Neural cell (in vitro differentiated cells): ENCODE measurements at regions not wholly inside any gene's neighbourhood (a gene's known extent, or its start where the extent isn't known, plus 50 kb on each side); places are given as distances from the start of the nearest gene placed in this dataset.

ENCODE experiments used
- H2AFZ ChIP-seq: fragments of 200-600, 300-800 bp; sonication (generic), shearing (Covaris generic); 2 replicates; pipeline ENCODE4 v1.6.0; 2014; ENCODE audit warnings: low read depth, mild to moderate bottlenecking, antibody characterized with exemption, low read length, moderate library complexity
- H3F3A ChIP-seq: fragments of 200-600 bp; shearing (Covaris generic); 2 replicates; pipeline ENCODE4 v1.6.1; 2016; ENCODE audit warnings: mild to moderate bottlenecking, moderate library complexity, mixed read lengths, antibody characterized with exemption, low read length; ENCODE audit not compliant: insufficient read depth, poor library complexity, severe bottlenecking
- H3K27ac ChIP-seq: fragments of 200-600, 300-800 bp; sonication (generic), shearing (Covaris generic); 2 replicates; pipeline ENCODE4 v1.5.1; 2014; ENCODE audit warnings: mild to moderate bottlenecking, low read length, moderate library complexity
- H3K27me3 ChIP-seq: fragments of 300-800, 200-600 bp; sonication (generic), shearing (Covaris generic); 2 replicates; pipeline ENCODE4 v1.6.0; 2014; ENCODE audit warnings: mild to moderate bottlenecking, low read depth, low read length, moderate library complexity; ENCODE audit not compliant: insufficient read depth
- H3K36me3 ChIP-seq: fragments of 300-800, 200-600 bp; sonication (generic), shearing (Covaris generic); 2 replicates; pipeline ENCODE4 v1.5.1; 2014; ENCODE audit warnings: mild to moderate bottlenecking, antibody characterized with exemption, low read length, moderate library complexity; ENCODE audit not compliant: insufficient read depth
- H3K4me2 ChIP-seq: fragments of 300-800, 200-600 bp; sonication (generic), shearing (Covaris generic); 2 replicates; pipeline ENCODE4 v1.6.0; 2014; ENCODE audit warnings: mild to moderate bottlenecking, low read length
- H3K4me3 ChIP-seq: fragments of 300-800, 200-600 bp; sonication (generic), shearing (Covaris generic); 2 replicates; pipeline ENCODE4 v1.5.1; 2014; ENCODE audit warnings: mild to moderate bottlenecking, low read length, moderate library complexity
- H3K79me2 ChIP-seq: fragments of 200-600 bp; shearing (Covaris generic); replicated peaks from 2 replicates; pipeline ENCODE4 v1.6.0; 2014; ENCODE audit warnings: mild to moderate bottlenecking, low read length, moderate library complexity; ENCODE audit not compliant: insufficient read depth
- H3K9ac ChIP-seq: fragments of 300-800, 200-600 bp; sonication (generic), shearing (Covaris generic); 2 replicates; pipeline ENCODE4 v1.6.1; 2016; ENCODE audit warnings: mild to moderate bottlenecking, low read length, mixed read lengths
- H3K9me2 ChIP-seq: fragments of 200-600 bp; shearing (Covaris generic); 2 replicates; pipeline ENCODE4 v1.6.1; 2016; ENCODE audit warnings: mild to moderate bottlenecking, low read length, mixed read lengths; ENCODE audit not compliant: insufficient read depth
- H3K9me3 ChIP-seq: fragments of 200-600, 300-800 bp; sonication (generic), shearing (Covaris generic); 2 replicates; pipeline ENCODE4 v1.6.1; 2016; ENCODE audit warnings: mild to moderate bottlenecking, mixed run types, low read length, moderate library complexity, mixed read lengths
- H4K20me1 ChIP-seq: fragments of 200-600 bp; shearing (Covaris generic); 2 replicates; pipeline ENCODE4 v1.6.1; 2016; ENCODE audit warnings: mild to moderate bottlenecking, mixed run types; ENCODE audit not compliant: insufficient read depth
- CTCF ChIP-seq: fragments of 450-650 bp; IDR thresholded peaks from 2 replicates; pipeline ENCODE4 v1.5.1; 2014; ENCODE audit warnings: antibody characterized with exemption, mild to moderate bottlenecking, moderate library complexity; ENCODE audit not compliant: poor library complexity, severe bottlenecking
- EP300 ChIP-seq: fragments of 450-650 bp; conservative IDR thresholded peaks from 2 replicates; pipeline ENCODE4 v1.6.1; 2014; ENCODE audit warnings: antibody characterized with exemption, mild to moderate bottlenecking, moderate library complexity; ENCODE audit not compliant: poor library complexity, severe bottlenecking
- EZH2 ChIP-seq: fragments of 200-600, 300-800 bp; shearing (Covaris generic), sonication (generic); IDR thresholded peaks from 2 replicates; pipeline ENCODE4 v1.6.1; 2014; ENCODE audit warnings: antibody characterized with exemption, low read length, borderline replicate concordance, mild to moderate bottlenecking; ENCODE audit not compliant: insufficient read depth, poor library complexity, severe bottlenecking
- MXI1 ChIP-seq: fragments of 450-650 bp; conservative IDR thresholded peaks from 2 replicates; pipeline ENCODE4 v1.6.1; 2014; ENCODE audit warnings: antibody characterized with exemption, mild to moderate bottlenecking; ENCODE audit not compliant: poor library complexity, severe bottlenecking
- POLR2AphosphoS5 ChIP-seq: IDR thresholded peaks from 2 replicates; pipeline ENCODE4 v1.6.1; 2012
- RAD21 ChIP-seq: fragments of 450-650 bp; conservative IDR thresholded peaks from 2 replicates; pipeline ENCODE4 v1.6.1; 2014; ENCODE audit warnings: antibody characterized with exemption, mild to moderate bottlenecking, moderate library complexity
- REST ChIP-seq: IDR thresholded peaks from 2 replicates; pipeline ENCODE4 v1.6.1; 2012; ENCODE audit warnings: borderline replicate concordance
- SMC3 ChIP-seq: fragments of 450-650 bp; conservative IDR thresholded peaks from 2 replicates; pipeline ENCODE4 v1.6.1; 2014; ENCODE audit warnings: antibody characterized with exemption, mild to moderate bottlenecking, moderate library complexity; ENCODE audit not compliant: poor library complexity
- TAF1 ChIP-seq: IDR thresholded peaks from 2 replicates; pipeline ENCODE4 v1.6.1; 2012; ENCODE audit warnings: low read depth

GRCh38 chr3:78221796-78222195 lies 1181.9 kb downstream of the ROBO2 start:
- H4K20me1 ChIP-seq = no peaks in the 10 kb centered on the region
- H3K4me3 ChIP-seq = no peak overlapping the region
- no peak overlapping the region for H3K9ac ChIP-seq
- H3K4me2 ChIP-seq = no peak overlapping the region
- H3K27ac ChIP-seq = no peak overlapping the region
- H3K9me3 ChIP-seq = no peaks in the 10 kb centered on the region
- TF ChIP-seq EZH2 (no peak), POLR2AphosphoS5 (no peak), SMC3 (no peak), RAD21 (no peak), CTCF (no peak), REST (no peak), MXI1 (no peak), EP300 (no peak), TAF1 (no peak)
- no peaks in the 10 kb centered on the region for H3K79me2 ChIP-seq
- no peaks in the 10 kb centered on the region for H3K27me3 ChIP-seq
- no peaks in the 10 kb centered on the region for H3K9me2 ChIP-seq
- no peaks in the 10 kb centered on the region for H3K36me3 ChIP-seq
- no peak overlapping the region for H2AFZ ChIP-seq
- no peaks in the 10 kb centered on the region for H3F3A ChIP-seq

GRCh38 chr3:78235841-78236240 lies 1195.9 kb downstream of the ROBO2 start:
- no peak overlapping the region for H3K4me3 ChIP-seq
- no peaks in the 10 kb centered on the region for H3K27me3 ChIP-seq
- H4K20me1 ChIP-seq = no peaks in the 10 kb centered on the region
- H2AFZ ChIP-seq = no peak overlapping the region
- TF ChIP-seq EZH2 (no peak), EP300 (no peak)
- H3K36me3 ChIP-seq = no peaks in the 10 kb centered on the region
- no peaks in the 10 kb centered on the region for H3K79me2 ChIP-seq
- H3K27ac ChIP-seq = no peak overlapping the region
- H3K9ac ChIP-seq = no peak overlapping the region
- H3K4me2 ChIP-seq = no peak overlapping the region
- H3K9me2 ChIP-seq = no peaks in the 10 kb centered on the region
- no peaks in the 10 kb centered on the region for H3K9me3 ChIP-seq
- no peaks in the 10 kb centered on the region for H3F3A ChIP-seq

- Histone ChIP-seq H3K9ac (no peak overlapping the region), H2AFZ (no peak overlapping the region), H3K79me2 (no peaks in the 10 kb centered on the region), H3K4me3 (no peak overlapping the region), H3K36me3 (no peaks in the 10 kb centered on the region), H3K27me3 (no peaks in the 10 kb centered on the region), H3F3A (no peaks in the 10 kb centered on the region), H3K9me3 (no peaks in the 10 kb centered on the region), H4K20me1 (no peaks in the 10 kb centered on the region), H3K27ac (no peak overlapping the region), H3K9me2 (no peaks in the 10 kb centered on the region), H3K4me2 (no peak overlapping the region)
- TF ChIP-seq EZH2 = no peak
- no peak for TF ChIP-seq SMC3
- no peak for TF ChIP-seq RAD21
- TF ChIP-seq MXI1 = no peak
- no peak for TF ChIP-seq CTCF
- no peak for TF ChIP-seq REST
Observed at GRCh38 chr3:78238811-78239210, 1198.9 kb downstream of the ROBO2 start.
